ENCODE measurements at regions not wholly inside any gene's neighbourhood (a gene's known extent, or its start where the extent isn't known, plus 50 kb on each side); places are given as distances from the start of the nearest gene placed in this dataset.
A peak's percentile ranks its signal among the peaks of the same experiment; 100 is the strongest.

DNA sequence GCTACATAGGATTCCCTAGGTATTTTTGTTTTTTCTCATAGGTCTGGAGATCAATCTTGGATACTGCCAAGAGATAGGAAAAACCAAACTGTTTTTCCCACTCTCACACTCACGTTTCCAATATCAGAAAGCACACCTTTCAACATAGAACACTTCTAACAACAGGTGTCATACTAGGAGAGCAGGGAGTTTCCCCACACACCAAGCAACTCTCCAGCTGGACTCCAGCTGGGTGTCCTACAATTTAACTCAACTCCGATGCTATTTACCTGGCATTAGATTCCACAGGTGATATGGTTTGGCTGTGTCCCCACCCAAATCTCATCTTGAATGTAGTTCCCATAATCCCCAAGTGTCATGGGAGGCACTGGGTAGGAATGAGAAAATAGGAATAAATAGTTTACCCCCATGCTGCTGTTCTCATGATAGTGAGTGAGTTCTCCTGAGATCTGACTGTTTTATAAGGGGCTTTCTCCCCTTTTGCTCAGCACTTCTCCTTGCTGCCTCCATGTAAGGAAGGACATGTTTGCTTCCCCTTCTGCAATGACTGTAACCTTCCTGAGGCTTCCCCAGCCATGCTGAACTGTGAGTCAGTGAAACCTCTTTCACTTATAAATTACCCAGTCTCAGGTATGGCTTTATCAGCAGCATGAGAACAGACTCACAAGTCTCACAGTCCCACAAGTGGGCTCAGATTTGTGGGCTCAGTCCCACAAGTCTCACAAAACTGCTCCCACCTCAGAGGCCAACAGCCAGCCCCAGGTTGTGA is 354.5 kb upstream of the THBS1 start:
- no peak overlapping the region for H3K18ac ChIP-seq (ENCODE audit: low read length)
- H2AFZ ChIP-seq (ENCODE audit: low read length), result no peak overlapping the region
- no peaks in the 10 kb centered on the region for H3K79me1 ChIP-seq (ENCODE audit: low read depth, low read length)
- no peak overlapping the region for H3K4me3 ChIP-seq (ENCODE audit: low read length in 2 of 2)
- H3K23ac ChIP-seq (ENCODE audit: low read depth, low read length, poor library complexity), result no peak overlapping the region
- no peak overlapping the region for H3K14ac ChIP-seq (ENCODE audit: low read length)
- no peak overlapping the region for H2BK120ac ChIP-seq (ENCODE audit: low read depth, low read length)
- H2BK12ac ChIP-seq (ENCODE audit: low read length), result no peak overlapping the region
- no peak overlapping the region for H3K4ac ChIP-seq (ENCODE audit: low read length)
- no peaks in the 10 kb centered on the region for H3K27me3 ChIP-seq (ENCODE audit: control insufficient read depth in 3 of 3, insufficient read depth in 3 of 3, low read depth in 1 of 3, low read length in 3 of 3)
- H3K4me1 ChIP-seq (ENCODE audit: control insufficient read depth in 2 of 2, insufficient read depth in 1 of 2, low read depth in 1 of 2, low read length in 2 of 2), result peaks cover 3 to 6% of the 10 kb centered on the region in 2 donors
- no peak overlapping the region for H4K8ac ChIP-seq (ENCODE audit: low read depth, low read length)
- no peak overlapping the region for H3K9ac ChIP-seq (ENCODE audit: low read depth, low read length, poor library complexity)
- no peaks in the 10 kb centered on the region for H3K9me3 ChIP-seq (replicated peaks in 1 of 2; ENCODE audit: control insufficient read depth in 2 of 2, insufficient read depth in 1 of 2, low read depth in 1 of 2, low read length in 2 of 2)
- DNase-seq (ENCODE audit: low spot score), result no peak
- H3K4me2 ChIP-seq (ENCODE audit: insufficient read depth, low read length, poor library complexity, severe bottlenecking), result no peak overlapping the region
- H3K36me3 ChIP-seq (replicated peaks in 1 of 2; ENCODE audit: control insufficient read depth in 2 of 2, insufficient read depth in 2 of 2, low read length in 2 of 2), result no peaks in the 10 kb centered on the region
- WGBS, 2 donors (ENCODE audit: extremely low coverage in 2 of 2, insufficient read length in 2 of 2, insufficient replicate concordance in 1 of 2), result no CpG with 5 or more reads among the region's 2 CpGs
- no peak overlapping the region for H2BK5ac ChIP-seq (ENCODE audit: low read length)
- H4K91ac ChIP-seq (ENCODE audit: low read depth, low read length, poor library complexity), result no peak overlapping the region
- no peak overlapping the region for H2AK5ac ChIP-seq (ENCODE audit: low read depth, low read length)
- H3K27ac ChIP-seq (replicated peaks; ENCODE audit: low read length), result no peak overlapping the region
- no peak overlapping the region for H2BK15ac ChIP-seq (ENCODE audit: low read length)

- Histone ChIP-seq H3K18ac (ENCODE audit: low read length) (no peak overlapping the region), H2AK5ac (ENCODE audit: low read depth, low read length) (no peak overlapping the region), H3K14ac (ENCODE audit: low read length) (no peak overlapping the region), H3K4me2 (ENCODE audit: insufficient read depth, low read length, poor library complexity, severe bottlenecking) (no peak overlapping the region), H4K91ac (ENCODE audit: low read depth, low read length, poor library complexity) (no peak overlapping the region), H2BK12ac (ENCODE audit: low read length) (no peak overlapping the region), H3K79me1 (ENCODE audit: low read depth, low read length) (no peaks in the 10 kb centered on the region), H3K4me3 (ENCODE audit: low read length in 2 of 2) (no peak overlapping the region), H3K27me3 (ENCODE audit: control insufficient read depth in 3 of 3, insufficient read depth in 3 of 3, low read depth in 1 of 3, low read length in 3 of 3) (no peaks in the 10 kb centered on the region), H3K9ac (ENCODE audit: low read depth, low read length, poor library complexity) (no peak overlapping the region), H3K27ac (replicated peaks; ENCODE audit: low read length) (no peak overlapping the region), H2BK15ac (ENCODE audit: low read length) (no peak overlapping the region), H2BK120ac (ENCODE audit: low read depth, low read length) (no peak overlapping the region), H4K8ac (ENCODE audit: low read depth, low read length) (no peak overlapping the region), H3K23ac (ENCODE audit: low read depth, low read length, poor library complexity) (no peak overlapping the region), H3K4me1 (ENCODE audit: control insufficient read depth in 2 of 2, insufficient read depth in 1 of 2, low read depth in 1 of 2, low read length in 2 of 2) (peaks cover 3 to 6% of the 10 kb centered on the region in 2 donors), H3K36me3 (replicated peaks in 1 of 2; ENCODE audit: control insufficient read depth in 2 of 2, insufficient read depth in 2 of 2, low read length in 2 of 2) (no peaks in the 10 kb centered on the region), H2AFZ (ENCODE audit: low read length) (no peak overlapping the region), H3K4ac (ENCODE audit: low read length) (no peak overlapping the region), H3K9me3 (replicated peaks in 1 of 2; ENCODE audit: control insufficient read depth in 2 of 2, insufficient read depth in 1 of 2, low read depth in 1 of 2, low read length in 2 of 2) (no peaks in the 10 kb centered on the region), H2BK5ac (ENCODE audit: low read length) (no peak overlapping the region)
- DNase-seq (ENCODE audit: low spot score), result no peak
- no CpG with 5 or more reads among the region's 1 CpG for WGBS, 2 donors (ENCODE audit: extremely low coverage in 2 of 2, insufficient read length in 2 of 2, insufficient replicate concordance in 1 of 2)
These were observed 353.9 kb upstream of the THBS1 start for GRCh38 chr15:39227001-39227400.

- Histone ChIP-seq H3K4me2 (ENCODE audit: insufficient read depth, low read length, poor library complexity, severe bottlenecking) (no peak overlapping the region), H3K36me3 (replicated peaks in 1 of 2; ENCODE audit: control insufficient read depth in 2 of 2, insufficient read depth in 2 of 2, low read length in 2 of 2) (no peaks in the 10 kb centered on the region), H3K9ac (ENCODE audit: low read depth, low read length, poor library complexity) (no peak overlapping the region), H3K23ac (ENCODE audit: low read depth, low read length, poor library complexity) (no peak overlapping the region), H3K79me1 (ENCODE audit: low read depth, low read length) (no peaks in the 10 kb centered on the region), H3K27me3 (ENCODE audit: control insufficient read depth in 3 of 3, insufficient read depth in 3 of 3, low read depth in 1 of 3, low read length in 3 of 3) (no peaks in the 10 kb centered on the region), H2AK5ac (ENCODE audit: low read depth, low read length) (no peak overlapping the region), H4K8ac (ENCODE audit: low read depth, low read length) (no peak overlapping the region), H2BK5ac (ENCODE audit: low read length) (no peak overlapping the region), H3K4me1 (ENCODE audit: control insufficient read depth in 2 of 2, insufficient read depth in 1 of 2, low read depth in 1 of 2, low read length in 2 of 2) (peaks cover 3 to 6% of the 10 kb centered on the region in 2 donors), H2BK12ac (ENCODE audit: low read length) (no peak overlapping the region), H2BK120ac (ENCODE audit: low read depth, low read length) (no peak overlapping the region), H2BK15ac (ENCODE audit: low read length) (no peak overlapping the region), H3K9me3 (replicated peaks in 1 of 2; ENCODE audit: control insufficient read depth in 2 of 2, insufficient read depth in 1 of 2, low read depth in 1 of 2, low read length in 2 of 2) (no peaks in the 10 kb centered on the region), H3K27ac (replicated peaks; ENCODE audit: low read length) (no peak overlapping the region), H3K4me3 (ENCODE audit: low read length in 2 of 2) (no peak overlapping the region), H3K14ac (ENCODE audit: low read length) (no peak overlapping the region), H4K91ac (ENCODE audit: low read depth, low read length, poor library complexity) (no peak overlapping the region), H3K4ac (ENCODE audit: low read length) (no peak overlapping the region), H2AFZ (ENCODE audit: low read length) (no peak overlapping the region), H3K18ac (ENCODE audit: low read length) (no peak overlapping the region)
- WGBS, 2 donors (ENCODE audit: extremely low coverage in 2 of 2, insufficient read length in 2 of 2, insufficient replicate concordance in 1 of 2), result no CpG with 5 or more reads among the region's 1 CpG
- no peak for DNase-seq (ENCODE audit: low spot score)
These were observed 352.0 kb upstream of the THBS1 start for GRCh38 chr15:39228889-39229288.

- Histone ChIP-seq H2BK5ac (ENCODE audit: low read length) (no peak overlapping the region), H4K91ac (ENCODE audit: low read depth, low read length, poor library complexity) (no peak overlapping the region), H2AFZ (ENCODE audit: low read length) (peak overlapping the region; percentile 74), H2BK12ac (ENCODE audit: low read length) (no peak overlapping the region), H2AK5ac (ENCODE audit: low read depth, low read length) (no peak overlapping the region), H3K18ac (ENCODE audit: low read length) (no peak overlapping the region), H3K27me3 (ENCODE audit: control insufficient read depth in 3 of 3, insufficient read depth in 3 of 3, low read depth in 1 of 3, low read length in 3 of 3) (no peaks in the 10 kb centered on the region), H2BK120ac (ENCODE audit: low read depth, low read length) (no peak overlapping the region), H4K8ac (ENCODE audit: low read depth, low read length) (no peak overlapping the region), H2BK15ac (ENCODE audit: low read length) (no peak overlapping the region), H3K4me2 (ENCODE audit: insufficient read depth, low read length, poor library complexity, severe bottlenecking) (no peak overlapping the region), H3K23ac (ENCODE audit: low read depth, low read length, poor library complexity) (no peak overlapping the region), H3K14ac (ENCODE audit: low read length) (no peak overlapping the region), H3K4me1 (ENCODE audit: control insufficient read depth in 2 of 2, insufficient read depth in 1 of 2, low read depth in 1 of 2, low read length in 2 of 2) (peaks cover 2 to 6% of the 10 kb centered on the region in 2 donors), H3K79me1 (ENCODE audit: low read depth, low read length) (no peaks in the 10 kb centered on the region), H3K36me3 (replicated peaks in 1 of 2; ENCODE audit: control insufficient read depth in 2 of 2, insufficient read depth in 2 of 2, low read length in 2 of 2) (no peaks in the 10 kb centered on the region), H3K4ac (ENCODE audit: low read length) (no peak overlapping the region), H3K9ac (ENCODE audit: low read depth, low read length, poor library complexity) (no peak overlapping the region), H3K4me3 (ENCODE audit: low read length in 2 of 2) (no peak overlapping the region), H3K27ac (replicated peaks; ENCODE audit: low read length) (no peak overlapping the region), H3K9me3 (replicated peaks in 1 of 2; ENCODE audit: control insufficient read depth in 2 of 2, insufficient read depth in 1 of 2, low read depth in 1 of 2, low read length in 2 of 2) (no peaks in the 10 kb centered on the region)
- WGBS, 2 donors (ENCODE audit: extremely low coverage in 2 of 2, insufficient read length in 2 of 2, insufficient replicate concordance in 1 of 2), result no CpG with 5 or more reads among the region's 8 CpGs
- DNase-seq (ENCODE audit: low spot score), result no peak
These were observed 350.5 kb upstream of the THBS1 start for GRCh38 chr15:39230205-39230907.

Data from neuronal stem cell (in vitro differentiated cells).